ENCODE measurements at regions not wholly inside any gene's neighbourhood (a gene's known extent, or its start where the extent isn't known, plus 50 kb on each side); places are given as distances from the start of the nearest gene placed in this dataset.

GRCh38 chr17:72393553-72393952 is 272.7 kb downstream of the SOX9 start:
- TF ChIP-seq CTCF (IDR thresholded peaks at IDR 0.05): no peak
- Mint-ChIP-seq H3K36me3 (ENCODE audit: unreplicated experiment) (no peaks in the 10 kb centered on the region), H3K27ac (ENCODE audit: unreplicated experiment) (peak overlapping the region; percentile 86), H3K4me1 (ENCODE audit: unreplicated experiment) (peaks cover 36% of the 10 kb centered on the region), H3K27me3 (ENCODE audit: unreplicated experiment) (no peaks in the 10 kb centered on the region), H3K4me3 (ENCODE audit: unreplicated experiment) (no peak overlapping the region), H3K9me3 (ENCODE audit: unreplicated experiment) (no peaks in the 10 kb centered on the region)
- DNase-seq (ENCODE audit: extremely low spot score, unreplicated experiment): no peak

- no peak overlapping the region for H3K4me3 Mint-ChIP-seq (ENCODE audit: unreplicated experiment)
- no peak for DNase-seq (ENCODE audit: extremely low spot score, unreplicated experiment)
- no peaks in the 10 kb centered on the region for H3K9me3 Mint-ChIP-seq (ENCODE audit: unreplicated experiment)
- no peak for TF ChIP-seq CTCF (IDR thresholded peaks at IDR 0.05)
- H3K27me3 Mint-ChIP-seq (ENCODE audit: unreplicated experiment): no peaks in the 10 kb centered on the region
- peak overlapping the region; percentile 46 for H3K27ac Mint-ChIP-seq (ENCODE audit: unreplicated experiment)
- peaks cover 30% of the 10 kb centered on the region for H3K4me1 Mint-ChIP-seq (ENCODE audit: unreplicated experiment)
- H3K36me3 Mint-ChIP-seq (ENCODE audit: unreplicated experiment): no peaks in the 10 kb centered on the region
These were observed 273.7 kb downstream of the SOX9 start for GRCh38 chr17:72394531-72394930.

DNA sequence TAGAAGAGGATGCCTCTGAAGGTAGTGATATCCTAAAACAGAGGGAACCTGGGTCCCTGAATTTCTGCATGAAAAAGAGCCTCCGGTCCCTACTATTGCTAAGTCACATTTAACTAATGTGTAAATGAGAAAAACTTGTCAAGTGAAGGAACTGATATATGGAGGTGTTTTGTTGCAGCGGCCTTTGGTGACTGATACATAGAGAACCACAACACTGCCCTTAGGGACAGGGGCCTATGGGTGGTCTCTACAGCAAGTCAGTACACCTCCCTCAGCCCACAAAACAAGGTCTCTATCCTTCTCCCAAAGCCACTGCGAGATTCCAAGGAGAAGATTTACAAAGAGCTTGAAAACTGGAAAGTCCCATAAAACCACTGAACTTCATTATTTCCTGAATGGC is 275.3 kb downstream of the SOX9 start:
- Mint-ChIP-seq H3K27me3 (ENCODE audit: unreplicated experiment) (no peaks in the 10 kb centered on the region), H3K4me1 (ENCODE audit: unreplicated experiment) (peaks cover 30% of the 10 kb centered on the region), H3K9me3 (ENCODE audit: unreplicated experiment) (no peaks in the 10 kb centered on the region), H3K36me3 (ENCODE audit: unreplicated experiment) (peaks cover 3% of the 10 kb centered on the region), H3K4me3 (ENCODE audit: unreplicated experiment) (no peak overlapping the region), H3K27ac (ENCODE audit: unreplicated experiment) (no peak overlapping the region)
- no peak for DNase-seq (ENCODE audit: extremely low spot score, unreplicated experiment)
- TF ChIP-seq CTCF (IDR thresholded peaks at IDR 0.05): no peak

GRCh38 chr17:72397223-72397667 is 276.4 kb downstream of the SOX9 start:
- Mint-ChIP-seq H3K27me3 (ENCODE audit: unreplicated experiment) (no peaks in the 10 kb centered on the region), H3K9me3 (ENCODE audit: unreplicated experiment) (no peaks in the 10 kb centered on the region), H3K27ac (ENCODE audit: unreplicated experiment) (no peak overlapping the region), H3K4me1 (ENCODE audit: unreplicated experiment) (peaks cover 27% of the 10 kb centered on the region), H3K4me3 (ENCODE audit: unreplicated experiment) (no peak overlapping the region), H3K36me3 (ENCODE audit: unreplicated experiment) (peaks cover 8% of the 10 kb centered on the region)
- DNase-seq (ENCODE audit: extremely low spot score, unreplicated experiment): no peak
- TF ChIP-seq CTCF (IDR thresholded peaks at IDR 0.05): no peak

- no peak overlapping the region for H3K4me3 Mint-ChIP-seq (ENCODE audit: unreplicated experiment)
- H3K27me3 Mint-ChIP-seq (ENCODE audit: unreplicated experiment): no peaks in the 10 kb centered on the region
These were observed 276.9 kb downstream of the SOX9 start for GRCh38 chr17:72397687-72398086.

More at GRCh38 chr17:72397687-72398086, 276.9 kb downstream of the SOX9 start:
- DNase-seq (ENCODE audit: extremely low spot score, unreplicated experiment): no peak
- Mint-ChIP-seq H3K4me1 (ENCODE audit: unreplicated experiment) (peaks cover 23% of the 10 kb centered on the region), H3K36me3 (ENCODE audit: unreplicated experiment) (peaks cover 11% of the 10 kb centered on the region), H3K27ac (ENCODE audit: unreplicated experiment) (no peak overlapping the region), H3K9me3 (ENCODE audit: unreplicated experiment) (no peaks in the 10 kb centered on the region)
- no peak for TF ChIP-seq CTCF (IDR thresholded peaks at IDR 0.05)
